Renal cortical epithelial cell (primary cell): ENCODE measurements at regions not wholly inside any gene's neighbourhood (a gene's known extent, or its start where the extent isn't known, plus 50 kb on each side); places are given as distances from the start of the nearest gene placed in this dataset.
A peak's percentile ranks its signal among the peaks of the same experiment; 100 is the strongest.

ENCODE experiments used
- DNase-seq: peaks from one replicate; pipeline ENCODE4 v3.0.0-alpha.2; 2011; ENCODE audit warnings: low read depth

DNA sequence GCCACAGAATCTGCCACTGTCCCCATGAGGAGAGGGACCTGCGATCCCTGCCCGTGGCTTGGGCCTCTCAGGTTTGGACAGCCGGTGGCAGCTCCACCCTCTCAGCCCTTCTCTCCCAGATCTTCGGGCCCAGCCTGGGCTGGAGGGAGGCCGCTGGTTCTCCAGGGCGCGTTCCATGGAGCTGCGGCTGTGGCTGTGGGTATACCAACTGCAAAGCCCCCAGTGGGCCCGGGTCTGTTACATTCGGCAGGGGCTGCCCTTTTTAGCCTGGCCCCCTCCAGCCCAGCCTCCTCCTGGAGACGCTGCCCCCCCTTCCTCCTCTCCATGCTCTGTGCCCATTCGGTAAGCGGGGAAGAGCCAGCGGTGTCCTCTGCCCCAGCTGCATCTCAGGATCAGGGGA is 64.7 kb upstream of the ZNF469 start:
- no peak for DNase-seq

GRCh38 chr16:88318521-88318920 is 64.2 kb upstream of the ZNF469 start:
- no peak for DNase-seq

DNA sequence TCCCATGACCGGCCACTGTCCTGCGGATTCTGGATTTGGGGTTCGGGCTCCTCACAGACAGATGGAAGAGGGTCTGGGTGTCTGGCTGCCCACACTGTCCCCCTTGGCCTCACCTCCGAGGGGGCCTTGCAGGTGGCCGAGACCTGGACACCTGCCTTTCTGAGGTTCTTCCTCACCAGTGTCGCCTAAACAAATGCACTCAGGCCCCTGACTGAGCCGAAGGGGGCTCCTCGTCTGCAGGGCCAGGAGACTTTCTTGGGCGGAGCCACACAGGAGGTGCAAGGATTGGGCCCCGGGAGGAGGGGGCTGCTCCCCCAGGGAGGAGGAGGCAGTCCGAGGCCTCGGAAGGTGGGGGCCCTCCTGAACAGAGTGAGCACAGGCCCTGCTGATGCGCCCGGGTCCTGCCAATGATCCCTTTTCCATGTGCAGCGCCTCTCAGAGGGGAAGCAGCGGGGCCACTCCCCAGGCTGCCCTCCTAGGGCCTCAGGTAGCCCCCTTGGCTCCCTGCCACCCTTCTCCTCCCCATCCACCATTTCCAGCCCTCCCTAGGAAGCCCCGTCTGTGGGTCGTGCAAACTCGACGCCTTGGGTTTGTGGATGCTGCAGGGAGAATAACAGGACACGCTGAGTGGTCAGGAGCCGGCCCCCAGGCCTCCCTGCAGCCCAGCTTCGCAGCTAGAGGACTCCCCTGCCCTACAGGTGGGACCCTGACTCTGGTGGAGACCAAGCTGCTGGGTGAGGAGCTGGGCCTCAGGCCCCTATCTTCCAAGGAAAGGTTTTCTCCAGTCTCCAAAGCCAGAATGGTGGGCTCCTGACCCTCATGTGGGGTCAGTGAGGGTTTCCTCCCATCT is 63.4 kb upstream of the ZNF469 start:
- DNase-seq = no peak

DNA sequence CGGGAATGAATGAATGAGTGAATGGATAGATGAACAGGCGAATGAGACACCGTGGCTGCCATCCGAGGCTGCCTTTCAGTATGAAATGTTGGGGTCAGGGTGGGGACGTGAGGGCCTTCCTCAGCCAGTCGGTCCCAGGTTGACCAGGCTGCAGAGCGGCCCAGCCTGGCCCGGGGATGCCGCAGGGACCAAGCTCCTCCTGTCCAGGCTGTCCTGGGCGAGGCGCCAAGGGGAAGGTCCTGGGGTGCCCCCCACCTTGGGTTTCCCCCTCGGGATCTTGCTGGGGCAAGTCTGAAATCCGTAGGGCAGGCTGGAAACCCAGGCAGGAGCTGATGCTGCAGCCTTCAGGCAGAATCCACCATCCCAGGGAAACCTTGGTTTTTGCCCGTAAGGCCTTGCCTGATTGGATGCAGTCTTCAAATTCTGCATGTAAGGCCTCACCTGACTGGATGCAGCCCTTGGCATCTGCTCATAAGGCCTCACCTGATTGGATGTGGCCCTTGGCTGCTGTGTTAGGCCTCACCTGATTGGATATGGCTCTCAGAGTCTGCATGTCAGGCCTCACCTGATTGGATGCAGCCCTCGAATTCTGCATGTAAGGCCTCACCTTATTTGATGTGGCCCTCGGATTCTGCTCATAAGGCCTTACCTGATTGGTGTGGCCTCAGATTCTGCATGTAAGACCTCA is 61.7 kb upstream of the ZNF469 start:
- no peak for DNase-seq

DNA sequence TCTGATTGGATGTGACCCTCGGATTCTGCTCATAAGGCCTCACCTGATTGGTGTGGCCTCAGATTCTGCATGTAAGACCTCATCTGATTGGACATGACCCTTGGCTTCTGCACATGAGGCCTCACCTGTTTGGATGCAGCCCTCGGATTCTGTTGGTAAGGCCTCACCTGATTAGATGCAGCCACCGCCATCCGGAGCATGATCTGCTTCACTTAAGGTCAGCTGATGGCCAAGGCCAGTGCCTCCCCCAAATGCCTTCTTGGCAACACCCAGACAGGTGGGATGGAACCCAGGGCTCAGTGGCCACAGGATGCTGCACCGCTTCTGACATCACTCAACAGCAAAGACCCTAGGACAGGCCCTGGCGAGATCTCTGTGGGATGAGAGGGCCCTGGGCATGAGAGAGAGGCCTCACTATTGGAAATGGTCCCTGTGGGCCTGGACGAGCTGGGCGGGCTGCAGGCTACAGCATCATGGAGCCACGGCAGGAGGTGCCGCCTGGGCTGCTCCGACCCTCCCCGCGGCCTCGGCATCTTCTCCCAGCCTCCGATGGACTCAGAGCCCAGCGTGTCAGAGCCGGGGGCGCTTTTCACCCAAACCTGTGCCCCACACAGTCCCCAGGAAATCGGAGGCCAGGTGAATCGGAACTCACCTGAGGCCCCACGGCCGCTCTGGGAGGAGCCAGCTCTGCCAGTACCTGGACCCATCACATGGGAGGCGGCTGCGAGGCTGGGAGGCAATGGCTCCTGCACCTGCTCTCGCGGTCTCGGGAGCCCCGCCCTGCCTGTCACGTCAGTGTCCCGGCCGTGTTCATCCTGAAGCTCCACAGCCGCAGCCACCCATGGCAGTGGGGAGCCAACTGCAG is 60.9 kb upstream of the ZNF469 start:
- no peak for DNase-seq

- DNase-seq = no peak
These were observed 60.2 kb upstream of the ZNF469 start for GRCh38 chr16:88322500-88322970.

DNA sequence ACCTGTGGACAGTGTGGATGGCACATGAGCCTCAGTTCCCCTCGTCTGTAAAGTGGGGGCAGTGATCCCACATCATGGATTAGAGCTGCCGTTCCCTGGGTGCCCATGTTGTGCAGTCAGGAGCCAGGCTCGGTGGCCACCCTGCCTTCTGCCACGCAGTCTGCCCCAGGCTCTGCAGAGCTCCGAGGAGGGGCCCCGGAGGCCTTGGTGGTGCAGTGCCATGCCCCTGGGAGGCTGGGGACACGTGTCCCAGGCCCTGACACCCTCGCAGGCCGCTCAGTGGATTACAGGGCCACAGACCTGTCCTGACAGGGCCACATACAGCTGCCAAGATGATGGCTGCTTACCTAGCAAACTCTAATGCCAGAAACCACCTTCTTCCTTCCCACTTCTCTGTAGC is 59.7 kb upstream of the ZNF469 start:
- DNase-seq = no peak

DNA sequence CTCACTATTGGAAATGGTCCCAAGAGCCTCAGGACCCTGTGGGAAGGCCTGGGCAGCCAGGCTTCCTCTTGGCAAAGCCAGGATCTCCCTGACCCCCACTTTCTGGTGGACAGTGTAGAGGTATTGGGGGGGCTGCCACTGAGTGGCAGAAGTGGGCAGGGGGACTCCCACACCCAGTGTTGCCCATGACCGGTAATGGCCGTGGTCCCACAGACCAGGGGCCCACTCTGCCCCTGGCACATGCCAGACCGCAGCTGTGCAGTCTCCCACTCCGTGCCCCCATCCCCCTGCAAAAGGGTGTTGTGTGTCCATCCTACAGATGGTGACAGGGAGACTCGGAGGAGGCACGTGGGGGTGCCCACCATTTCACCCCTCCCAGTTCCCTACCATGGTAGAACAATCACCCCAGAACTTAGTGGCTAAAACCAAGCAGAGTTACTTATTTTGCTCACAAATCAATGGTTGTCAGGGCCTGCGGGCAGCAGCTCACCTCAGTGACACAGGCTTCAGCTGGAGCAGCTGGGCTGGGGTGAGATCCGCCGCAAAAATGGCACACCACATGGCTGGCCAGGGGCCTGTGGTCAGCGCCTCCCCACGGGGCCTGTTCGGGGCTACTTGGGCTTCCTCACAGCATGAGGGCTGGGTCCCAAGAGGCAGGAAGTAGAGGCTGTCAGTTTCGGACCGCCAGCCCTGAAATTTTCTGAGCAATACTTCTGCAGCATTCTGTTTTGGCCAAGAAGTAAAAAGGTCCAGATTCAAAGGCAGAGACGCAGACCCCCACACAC is 59.0 kb upstream of the ZNF469 start:
- no peak for DNase-seq

DNA sequence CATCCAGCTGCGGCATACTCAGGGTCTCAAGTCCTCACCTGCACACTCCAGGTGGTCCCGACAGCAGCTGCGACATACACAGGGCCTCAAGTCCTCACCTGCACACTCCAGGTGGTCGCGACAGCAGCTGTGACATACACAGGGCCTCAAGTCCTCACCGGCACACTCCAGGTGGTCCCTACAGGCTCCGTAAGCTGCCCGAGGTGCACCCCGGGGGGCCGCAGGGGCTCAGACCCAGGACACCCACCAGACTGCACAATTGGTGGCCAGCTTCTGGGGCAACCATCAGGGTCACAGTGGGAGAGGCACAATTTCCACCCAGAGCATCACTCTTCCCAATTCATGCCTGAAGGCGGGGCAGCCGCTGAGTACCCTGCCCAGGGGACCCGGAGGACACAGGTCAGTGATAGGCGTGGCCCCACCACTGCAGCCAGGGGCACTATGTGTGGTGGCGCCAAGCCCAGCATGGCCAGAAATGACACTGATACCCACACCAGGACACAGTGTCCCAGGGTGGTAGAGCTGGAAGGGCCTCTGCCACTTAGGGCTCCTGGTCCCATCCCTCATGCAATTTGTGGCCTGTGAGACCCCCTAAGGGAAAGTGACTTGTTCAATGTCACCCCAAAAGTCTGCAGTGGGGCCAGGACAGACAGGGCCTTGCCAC is 57.5 kb upstream of the ZNF469 start:
- DNase-seq = no peak

- no peak for DNase-seq
These were observed 56.8 kb upstream of the ZNF469 start for GRCh38 chr16:88325976-88326375.

GRCh38 chr16:88326611-88327485 is 55.9 kb upstream of the ZNF469 start:
- DNase-seq = no peak

GRCh38 chr16:88327561-88328312 is 55.0 kb upstream of the ZNF469 start:
- DNase-seq = peak; percentile 47

GRCh38 chr16:88328313-88328980 is 54.3 kb upstream of the ZNF469 start:
- DNase-seq = no peak

- DNase-seq = no peak
These were observed 52.7 kb upstream of the ZNF469 start for GRCh38 chr16:88329726-88330700.

DNA sequence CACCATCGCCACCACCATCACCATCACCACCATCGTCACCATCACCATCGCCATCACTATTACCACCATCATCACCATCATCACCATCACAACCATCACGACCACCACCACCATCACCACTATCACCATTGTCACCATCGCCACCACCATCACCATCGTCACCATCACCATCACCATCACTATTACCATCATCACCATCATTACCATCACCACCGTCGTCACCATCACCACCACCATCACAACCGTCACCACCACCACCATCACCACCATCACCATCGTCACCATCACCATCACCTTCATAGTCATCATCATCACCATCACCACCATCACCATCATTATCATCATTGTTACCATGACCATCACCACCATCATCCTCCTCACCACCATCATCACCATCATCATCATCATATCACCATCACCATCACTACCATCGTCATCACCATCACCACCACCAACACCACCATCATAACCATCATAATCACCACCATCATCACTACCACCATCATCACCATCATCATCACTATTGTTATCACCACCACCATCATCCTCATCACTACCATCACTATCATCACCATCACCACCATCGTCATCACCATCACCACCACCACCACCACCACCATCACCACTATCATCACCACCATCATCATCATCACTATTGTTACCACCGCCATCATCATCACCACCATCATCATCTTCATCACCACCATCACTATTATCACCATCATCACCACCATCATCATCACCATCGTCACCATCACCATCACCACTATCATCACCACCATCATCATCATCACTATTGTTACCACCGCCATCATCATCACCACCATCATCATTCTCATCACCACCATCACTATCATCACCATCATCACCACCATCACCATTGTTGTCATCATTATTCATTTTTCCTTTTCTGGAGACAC is 51.5 kb upstream of the ZNF469 start:
- no peak for DNase-seq
